MM.1S (cell line): ENCODE measurements at regions not wholly inside any gene's neighbourhood (a gene's known extent, or its start where the extent isn't known, plus 50 kb on each side); places are given as distances from the start of the nearest gene placed in this dataset.

ENCODE experiments used
- CTCF ChIP-seq: fragments of 300-600 bp; sonication (generic); IDR thresholded peaks from 2 replicates; pipeline ENCODE4 v1.5.1; 2016; ENCODE audit warnings: antibody characterized with exemption, low read length, mixed read lengths
- EZH2 ChIP-seq: fragments of 300-600 bp; sonication (generic); optimal IDR thresholded peaks from 2 replicates; pipeline ENCODE3; 2017; ENCODE audit warnings: low read depth, mild to moderate bottlenecking, antibody characterized with exemption, low read length, mixed read lengths
- EZH2phosphoT487 ChIP-seq: fragments of 300-600 bp; sonication (generic); IDR thresholded peaks from 2 replicates; pipeline ENCODE4 v1.6.1; 2018; ENCODE audit warnings: antibody characterized with exemption, low read length

- TF ChIP-seq CTCF (no peak), EZH2phosphoT487 (no peak), EZH2 (no peak)
Observed at GRCh38 chr11:71129624-71130023, 122.8 kb downstream of the SHANK2 start.
